ENCODE measurements at regions not wholly inside any gene's neighbourhood (a gene's known extent, or its start where the extent isn't known, plus 50 kb on each side); places are given as distances from the start of the nearest gene placed in this dataset.

DNA sequence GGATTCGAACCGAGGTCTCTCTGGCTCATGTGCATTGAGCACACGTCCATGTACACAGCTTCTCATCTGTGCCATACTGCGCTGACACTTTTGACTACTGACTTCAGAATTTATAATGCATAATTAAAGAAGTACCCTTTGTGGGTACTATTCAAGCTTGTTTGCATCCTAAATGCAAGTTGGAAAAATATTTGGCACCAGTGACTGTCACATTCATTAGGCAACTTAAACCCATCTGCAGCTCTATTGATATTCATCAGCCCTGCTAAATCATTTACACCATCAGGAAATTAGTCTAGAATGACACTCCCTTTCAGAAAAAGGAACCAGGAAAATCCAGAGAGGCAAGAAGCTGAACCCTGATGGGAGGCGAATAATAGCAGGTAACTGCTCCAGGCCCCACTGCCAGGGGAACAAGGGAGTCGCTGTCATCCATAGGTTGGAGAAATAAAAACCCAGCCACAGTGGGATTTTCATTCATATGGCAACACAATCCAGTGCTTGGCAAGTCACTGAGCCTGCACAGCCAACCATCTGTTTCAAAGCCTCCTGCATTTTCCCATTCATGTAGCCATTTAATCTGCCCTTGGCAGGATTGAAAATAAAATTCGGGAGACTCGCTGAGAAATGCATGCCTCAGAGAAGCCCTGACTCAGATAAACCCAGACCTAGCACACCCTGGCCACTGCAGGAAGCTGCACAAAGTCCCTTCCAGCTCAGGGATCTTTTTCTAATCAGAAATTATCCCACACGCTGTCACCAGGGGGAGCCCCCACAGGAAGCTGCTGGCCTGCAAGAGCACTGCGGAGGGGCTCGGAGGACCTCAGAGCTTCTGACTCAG, 103.0 kb upstream of the VEPH1 start:
- TF ChIP-seq POLR2AphosphoS5 (IDR thresholded peaks at IDR 0.05) (no peak), CTCF (IDR thresholded peaks at IDR 0.05; ENCODE audit: poor library complexity, severe bottlenecking) (peak; percentile 72), REST (IDR thresholded peaks at IDR 0.05; ENCODE audit: borderline replicate concordance) (no peak), SMC3 (conservative IDR thresholded peaks at IDR 0.05; ENCODE audit: poor library complexity) (peak; percentile 68), MXI1 (conservative IDR thresholded peaks at IDR 0.05; ENCODE audit: poor library complexity, severe bottlenecking) (no peak), EZH2 (IDR thresholded peaks at IDR 0.05; ENCODE audit: borderline replicate concordance, insufficient read depth, low read length, poor library complexity, severe bottlenecking) (no peak), RAD21 (conservative IDR thresholded peaks at IDR 0.05) (peak; percentile 51)
